Naive thymus-derived CD4-positive, alpha-beta T cell (primary cell): ENCODE measurements at regions not wholly inside any gene's neighbourhood (a gene's known extent, or its start where the extent isn't known, plus 50 kb on each side); places are given as distances from the start of the nearest gene placed in this dataset.

Source experiments
- ATAC-seq: fragments of 150-1000 bp; cut with Tn5 transposase; 2 replicates; pipeline ENCODE4 v1.10.0; 2021; ENCODE audit warnings: mild to moderate bottlenecking, moderate library complexity
- CTCF ChIA-PET: fragments of 350-600 bp; sonication (Branson Sonifier 250); formaldehyde crosslinking; loops from one replicate; lab custom pipeline; 2021; ENCODE audit warnings: antibody characterized with exemption; lab: Charles Lee
- POLR2A ChIA-PET: fragments of 350-600 bp; sonication (Branson Sonifier 250); formaldehyde crosslinking; loops from one replicate; lab custom pipeline; 2021; ENCODE audit warnings: antibody characterized with exemption, inconsistent platforms; lab: Charles Lee
- DNase-seq, 9 donors: peaks; one replicate each; pipeline versions ENCODE4 v3.0.0 to v3.0.0-alpha.2; 2020 to 2022; ENCODE audit warnings: mixed read lengths in 1 of 9
- H3K27ac ChIP-seq: one replicate; pipeline ENCODE4 v1.7.0; 2013; ENCODE audit warnings: mild to moderate bottlenecking, low read depth, low read length, moderate library complexity
- H3K27me3 ChIP-seq, 2 donors: one replicate each; pipeline ENCODE4 v1.7.0; 2013; ENCODE audit warnings: low read length in 2 of 2, mild to moderate bottlenecking in 2 of 2, moderate library complexity in 2 of 2; ENCODE audit not compliant: control insufficient read depth in 2 of 2, insufficient read depth in 2 of 2
- H3K36me3 ChIP-seq, 3 experiments: 1 replicate in 2 of 3; 2 replicates in 1 of 3; pipeline ENCODE4 v1.7.0; 2013; ENCODE audit warnings: low read length in 3 of 3, mild to moderate bottlenecking in 3 of 3, moderate library complexity in 1 of 3; ENCODE audit not compliant: insufficient read depth in 3 of 3, control insufficient read depth in 2 of 3
- H3K4me1 ChIP-seq, 2 donors: one replicate each; pipeline ENCODE4 v1.7.0; 2013; ENCODE audit warnings: low read length in 2 of 2, mild to moderate bottlenecking in 2 of 2, moderate library complexity in 1 of 2; ENCODE audit not compliant: control insufficient read depth in 2 of 2, insufficient read depth in 2 of 2
- H3K4me3 ChIP-seq: 2 replicates; pipeline ENCODE4 v1.7.0; 2013; ENCODE audit warnings: mild to moderate bottlenecking, low read length
- H3K9me3 ChIP-seq, 3 experiments: 1 replicate in 2 of 3; 2 replicates in 1 of 3; pipeline ENCODE4 v1.7.0; 2013; ENCODE audit warnings: low read length in 3 of 3; ENCODE audit not compliant: control insufficient read depth in 2 of 3
- H3K27ac Mint-ChIP-seq, 9 donors: one replicate each; pipeline ENCODE4 v1.8.0; 2020 to 2022; ENCODE audit warnings: mixed read lengths in 9 of 9, mild to moderate bottlenecking in 8 of 9, moderate library complexity in 5 of 9, inconsistent platforms in 2 of 9
- H3K27me3 Mint-ChIP-seq, 5 donors: one replicate each; pipeline ENCODE4 v1.8.0; 2021 to 2022; ENCODE audit warnings: mixed read lengths in 5 of 5, mild to moderate bottlenecking in 1 of 5
- H3K36me3 Mint-ChIP-seq, 5 donors: one replicate each; pipeline ENCODE4 v1.8.0; 2020 to 2022; ENCODE audit warnings: mixed read lengths in 5 of 5, mild to moderate bottlenecking in 3 of 5, inconsistent platforms in 1 of 5
- H3K4me1 Mint-ChIP-seq, 7 donors: one replicate each; pipeline ENCODE4 v1.8.0; 2020 to 2022; ENCODE audit warnings: mixed read lengths in 7 of 7, mild to moderate bottlenecking in 3 of 7, inconsistent platforms in 1 of 7
- H3K4me3 Mint-ChIP-seq, 10 donors: one replicate each; pipeline ENCODE4 v1.8.0; 2020 to 2022; ENCODE audit warnings: mild to moderate bottlenecking in 10 of 10, mixed read lengths in 10 of 10, moderate library complexity in 6 of 10, inconsistent platforms in 2 of 10
- H3K9me3 Mint-ChIP-seq, 11 donors: one replicate each; pipeline ENCODE4 v1.8.0; 2020 to 2022; ENCODE audit warnings: mixed read lengths in 11 of 11, mild to moderate bottlenecking in 4 of 11, inconsistent platforms in 1 of 11, moderate library complexity in 1 of 11
- intact Hi-C, 2 donors: fragments of 100-400 bp; cut with micrococcal nuclease; formaldehyde crosslinking; loops; one replicate each; pipeline ENCODE4 v1.15.1; 2023

DNA sequence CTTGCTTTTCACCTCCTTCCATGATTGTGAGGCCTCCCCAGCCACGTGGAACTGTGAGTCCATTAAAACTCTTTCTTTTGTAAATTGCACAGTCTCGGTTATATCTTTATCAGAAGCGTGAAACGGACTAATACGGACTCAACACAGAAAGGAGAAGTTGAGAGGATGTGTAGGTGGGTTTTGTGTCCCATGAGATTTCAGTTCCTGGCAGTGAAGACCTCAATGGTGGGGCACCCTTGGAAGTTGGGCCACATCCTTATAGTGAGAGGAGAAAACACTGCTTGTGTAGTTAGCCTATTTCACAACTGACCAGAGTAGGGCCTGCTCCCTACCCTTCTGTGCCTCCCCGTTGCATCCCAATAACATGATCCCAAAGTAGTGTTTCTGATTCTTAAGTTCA, 98.9 kb upstream of the TNC start:
- H3K36me3 ChIP-seq: no peaks in the 10 kb centered on the region
- CTCF ChIA-PET: no interaction called here
- H3K36me3 Mint-ChIP-seq: peaks cover 0 to 2% (median 0%) of the 10 kb centered on the region in 5 donors

DNA sequence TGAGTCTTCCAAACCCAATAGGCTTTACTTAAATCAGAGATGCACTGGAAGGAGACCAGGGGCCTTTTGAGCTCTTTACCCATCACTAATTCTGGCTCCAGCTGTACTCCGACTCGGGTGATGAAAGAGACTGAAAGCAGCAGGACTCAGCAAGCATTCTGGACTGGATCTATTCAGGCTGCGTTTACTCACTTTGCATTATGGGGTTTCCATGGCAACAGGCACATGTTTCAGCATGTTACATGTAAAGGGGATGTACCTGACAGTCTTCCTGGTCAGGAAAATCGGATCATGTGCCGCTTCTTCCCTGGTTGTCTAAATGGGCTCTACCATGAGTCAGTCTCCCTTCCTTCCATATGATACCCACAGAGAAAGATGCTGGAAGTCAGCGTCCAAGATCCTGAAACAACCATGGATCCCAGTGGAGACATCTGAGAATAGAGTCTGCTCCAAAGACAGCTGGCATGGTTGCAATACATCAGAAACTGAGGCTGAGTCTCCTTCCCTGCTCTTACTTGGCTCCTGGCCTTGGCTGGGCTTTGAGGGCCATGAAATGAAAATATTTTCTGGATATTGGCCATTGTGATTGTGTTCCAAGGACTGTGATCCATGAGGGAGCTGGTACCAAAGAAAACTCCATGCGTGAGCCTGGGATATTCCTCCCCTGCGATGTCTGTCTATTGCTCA, 102.5 kb upstream of the TNC start:
- Histone ChIP-seq H3K27me3 (peaks cover 0 to 2% of the 10 kb centered on the region in 2 donors), H3K4me1 (no peaks in the 10 kb centered on the region), H3K4me3 (no peak overlapping the region), H3K36me3 (no peaks in the 10 kb centered on the region), H3K27ac (no peak overlapping the region), H3K9me3 (no peaks in the 10 kb centered on the region)
- Mint-ChIP-seq H3K27me3 (peaks cover 21 to 40% (median 35%) of the 10 kb centered on the region in 5 donors), H3K9me3 (peaks cover 0 to 5% (median 0%) of the 10 kb centered on the region in 11 donors), H3K27ac (no peak overlapping the region), H3K36me3 (peaks cover 0 to 2% (median 0%) of the 10 kb centered on the region in 5 donors), H3K4me1 (no peaks in the 10 kb centered on the region), H3K4me3 (no peak overlapping the region)
- ChIA-PET CTCF (no interaction called here), POLR2A (no interaction called here)
- no peak for DNase-seq
- intact Hi-C loops: no loop called here
- no peak for ATAC-seq

More for the DNA sequence above, 98.9 kb upstream of the TNC start:
- H3K9me3 ChIP-seq: no peaks in the 10 kb centered on the region
- no peaks in the 10 kb centered on the region for H3K4me1 ChIP-seq
- DNase-seq (no peak), ATAC-seq (no peak)
- POLR2A ChIA-PET: no interaction called here
- Mint-ChIP-seq H3K27me3 (peaks cover 21 to 53% (median 31%) of the 10 kb centered on the region in 5 donors), H3K9me3 (peaks cover 0 to 3% (median 0%) of the 10 kb centered on the region in 11 donors), H3K4me1 (no peaks in the 10 kb centered on the region), H3K27ac (no peak overlapping the region), H3K4me3 (no peak overlapping the region)
- intact Hi-C loops: no loop called here
- H3K27me3 ChIP-seq: peaks cover 0 to 2% of the 10 kb centered on the region in 2 donors
- H3K4me3 ChIP-seq: no peak overlapping the region
- no peak overlapping the region for H3K27ac ChIP-seq

DNA sequence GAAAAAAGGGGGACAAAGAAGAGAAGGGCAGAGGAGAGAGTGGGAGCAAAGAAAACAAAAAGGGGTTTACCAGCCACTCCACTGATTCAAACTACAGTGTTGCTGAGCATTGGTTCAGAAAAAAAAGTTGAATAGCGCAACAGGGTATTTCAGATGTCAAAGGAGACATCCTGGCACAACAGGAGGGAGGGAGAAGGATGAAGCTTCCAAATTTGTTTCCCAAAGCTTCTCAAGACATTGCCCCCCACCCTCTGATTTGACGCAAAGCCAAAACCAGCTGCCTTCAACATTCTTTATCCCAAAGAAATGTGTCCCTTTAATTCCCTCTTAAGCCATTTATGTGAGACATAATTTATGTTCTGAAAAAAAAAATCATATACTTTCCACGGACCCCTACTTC, 105.5 kb upstream of the TNC start:
- no peaks in the 10 kb centered on the region for H3K9me3 ChIP-seq
- Mint-ChIP-seq H3K27ac (no peak overlapping the region), H3K36me3 (no peaks in the 10 kb centered on the region), H3K27me3 (peaks cover 11 to 21% (median 15%) of the 10 kb centered on the region in 5 donors), H3K4me1 (no peaks in the 10 kb centered on the region), H3K9me3 (peaks cover 0 to 3% (median 0%) of the 10 kb centered on the region in 11 donors), H3K4me3 (no peak overlapping the region)
- H3K36me3 ChIP-seq: no peaks in the 10 kb centered on the region
- DNase-seq: no peak
- intact Hi-C loops: no loop called here
- no peak for ATAC-seq
- no peaks in the 10 kb centered on the region for H3K4me1 ChIP-seq
- POLR2A ChIA-PET: no interaction called here
- no peaks in the 10 kb centered on the region for H3K27me3 ChIP-seq
- H3K4me3 ChIP-seq: no peak overlapping the region
- no peak overlapping the region for H3K27ac ChIP-seq
- CTCF ChIA-PET: no interaction called here

DNA sequence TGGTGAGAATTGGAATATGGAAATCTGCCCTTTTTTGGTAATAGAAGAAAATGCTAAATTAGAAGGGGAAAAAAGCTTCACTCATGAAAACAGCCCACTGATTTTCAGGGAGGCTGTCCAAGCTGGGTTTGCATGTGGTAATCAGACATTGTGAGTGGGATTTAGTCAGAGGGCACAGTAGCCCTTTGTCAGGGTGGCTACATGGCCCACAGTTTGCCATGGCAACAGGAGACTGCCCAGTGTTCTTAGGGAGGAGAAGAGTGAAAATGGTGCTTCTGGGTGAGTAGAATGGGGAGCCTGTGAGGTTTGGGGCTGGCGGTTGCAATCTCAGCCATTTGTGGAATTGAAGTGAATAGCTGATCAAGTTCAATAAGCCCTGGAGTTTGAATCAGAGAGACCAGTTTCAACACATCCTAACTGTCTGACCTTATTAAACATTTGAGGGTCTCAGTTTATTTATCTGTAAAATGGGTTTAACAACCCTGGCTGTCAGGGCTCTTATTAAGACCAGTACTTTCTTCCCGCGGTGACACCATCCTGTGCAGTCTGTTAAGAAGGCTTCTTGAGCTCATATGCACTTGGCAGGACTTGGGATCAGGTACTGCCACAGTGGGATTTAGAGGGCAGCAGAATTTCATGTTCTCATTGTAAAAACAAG, 107.6 kb upstream of the TNC start:
- H3K4me1 ChIP-seq: no peaks in the 10 kb centered on the region
- no peaks in the 10 kb centered on the region for H3K27me3 ChIP-seq
- Mint-ChIP-seq H3K27me3 (peaks cover 9 to 24% (median 11%) of the 10 kb centered on the region in 5 donors), H3K27ac (no peak overlapping the region), H3K4me1 (no peaks in the 10 kb centered on the region), H3K36me3 (no peaks in the 10 kb centered on the region), H3K4me3 (no peak overlapping the region), H3K9me3 (peaks cover 0 to 3% (median 0%) of the 10 kb centered on the region in 11 donors)
- no peak overlapping the region for H3K27ac ChIP-seq
- intact Hi-C loops: no loop called here
- H3K9me3 ChIP-seq: no peaks in the 10 kb centered on the region
- no peak overlapping the region for H3K4me3 ChIP-seq
- no peak for ATAC-seq
- no peak for DNase-seq
- no peaks in the 10 kb centered on the region for H3K36me3 ChIP-seq
- CTCF ChIA-PET: no interaction called here
- POLR2A ChIA-PET: no interaction called here

DNA sequence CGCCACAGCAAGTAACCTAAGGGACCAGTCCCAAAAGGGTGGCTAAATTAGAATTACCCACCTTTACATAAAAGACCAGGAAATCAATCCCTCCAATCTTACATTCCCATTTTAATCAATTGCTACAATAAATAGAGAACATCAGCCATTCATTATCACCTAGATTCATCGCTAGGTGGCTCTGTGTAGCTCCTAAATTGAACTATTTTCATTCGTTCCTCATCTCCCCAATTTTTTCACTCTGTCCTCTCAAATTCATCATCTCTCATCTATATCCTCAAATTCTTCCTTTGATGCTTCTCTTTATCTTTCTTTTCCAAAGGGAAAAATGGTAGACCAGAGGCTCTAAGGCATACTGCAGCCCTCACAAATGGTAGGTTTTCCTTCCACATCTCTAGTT, 108.2 kb upstream of the TNC start:
- H3K27ac ChIP-seq: no peak overlapping the region
- no peaks in the 10 kb centered on the region for H3K9me3 ChIP-seq
- no peak overlapping the region for H3K4me3 ChIP-seq
- intact Hi-C loops: no loop called here
- no peak for DNase-seq
- no peak for ATAC-seq
- Mint-ChIP-seq H3K4me3 (no peak overlapping the region), H3K27me3 (peaks cover 9 to 28% (median 11%) of the 10 kb centered on the region in 5 donors), H3K4me1 (no peaks in the 10 kb centered on the region), H3K9me3 (peaks cover 0 to 3% (median 0%) of the 10 kb centered on the region in 11 donors), H3K27ac (no peak overlapping the region), H3K36me3 (no peaks in the 10 kb centered on the region)
- ChIA-PET CTCF (no interaction called here), POLR2A (no interaction called here)
- H3K36me3 ChIP-seq: no peaks in the 10 kb centered on the region
- no peaks in the 10 kb centered on the region for H3K4me1 ChIP-seq
- no peaks in the 10 kb centered on the region for H3K27me3 ChIP-seq

DNA sequence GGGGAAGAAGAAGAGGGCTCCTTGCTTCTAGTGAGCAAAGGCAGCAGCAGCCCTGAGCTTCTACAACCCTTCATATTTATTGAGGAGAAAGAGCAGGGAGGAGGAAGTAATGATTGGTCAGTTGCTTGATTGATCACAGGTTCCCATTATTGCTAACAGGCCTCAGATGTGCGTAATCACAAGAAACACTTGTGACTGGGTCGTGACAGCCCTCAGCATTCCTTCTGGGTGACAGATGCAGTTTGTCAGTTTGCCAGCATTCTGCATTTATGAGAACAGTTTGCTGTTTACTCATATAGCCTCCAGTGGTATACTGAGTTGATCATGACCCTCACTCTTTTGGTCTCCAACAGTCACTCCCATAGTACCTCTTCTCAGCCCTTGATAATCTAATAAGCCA, 111.5 kb upstream of the TNC start:
- intact Hi-C loops: no loop called here
- no peak overlapping the region for H3K4me3 Mint-ChIP-seq
- H3K27me3 Mint-ChIP-seq: peaks cover 4 to 22% (median 14%) of the 10 kb centered on the region in 5 donors
- ATAC-seq: no peak
- H3K9me3 ChIP-seq: no peaks in the 10 kb centered on the region
- no peak overlapping the region for H3K27ac ChIP-seq
- no peak overlapping the region for H3K27ac Mint-ChIP-seq
- no peaks in the 10 kb centered on the region for H3K4me1 Mint-ChIP-seq
- ChIA-PET POLR2A (no interaction called here), CTCF (no interaction called here)
- H3K9me3 Mint-ChIP-seq: peaks cover 0 to 3% (median 0%) of the 10 kb centered on the region in 11 donors
- no peaks in the 10 kb centered on the region for H3K36me3 ChIP-seq
- H3K4me3 ChIP-seq: no peak overlapping the region
- no peaks in the 10 kb centered on the region for H3K27me3 ChIP-seq
- no peaks in the 10 kb centered on the region for H3K36me3 Mint-ChIP-seq
- DNase-seq: no peak
- no peaks in the 10 kb centered on the region for H3K4me1 ChIP-seq
